Trophoblast cell (in vitro differentiated cells and primary cell): ENCODE measurements at regions not wholly inside any gene's neighbourhood (a gene's known extent, or its start where the extent isn't known, plus 50 kb on each side); places are given as distances from the start of the nearest gene placed in this dataset.

ENCODE experiments used
- DNase-seq, 2 donors: peaks; one replicate each; pipeline ENCODE4 v3.0.0-alpha.2; 2016
- H2AFZ ChIP-seq: 2 replicates; pipeline ENCODE4 v1.6.1; 2013; ENCODE audit warnings: low read length, moderate library complexity, mild to moderate bottlenecking; ENCODE audit not compliant: insufficient read depth, poor library complexity
- H2AK5ac ChIP-seq: 2 replicates; pipeline ENCODE4 v1.6.1; 2013; ENCODE audit warnings: mild to moderate bottlenecking, low read length
- H2BK120ac ChIP-seq: 2 replicates; pipeline ENCODE4 v1.6.1; 2013; ENCODE audit warnings: low read length, mild to moderate bottlenecking, moderate library complexity; ENCODE audit not compliant: insufficient read depth, poor library complexity
- H2BK12ac ChIP-seq: 2 replicates; pipeline ENCODE4 v1.6.1; 2013; ENCODE audit warnings: mild to moderate bottlenecking, low read length, moderate library complexity
- H2BK5ac ChIP-seq: 2 replicates; pipeline ENCODE4 v1.6.1; 2013; ENCODE audit warnings: low read length, low read depth, moderate library complexity, mild to moderate bottlenecking; ENCODE audit not compliant: poor library complexity
- H3K14ac ChIP-seq: 2 replicates; pipeline ENCODE4 v1.6.1; 2013; ENCODE audit warnings: mild to moderate bottlenecking, low read length
- H3K18ac ChIP-seq: 2 replicates; pipeline ENCODE4 v1.6.1; 2013; ENCODE audit warnings: mild to moderate bottlenecking, low read length
- H3K23ac ChIP-seq: 2 replicates; pipeline ENCODE4 v1.6.1; 2013; ENCODE audit warnings: low read length
- H3K27ac ChIP-seq: 2 replicates; pipeline ENCODE4 v1.5.1; 2013; ENCODE audit warnings: low read depth, mild to moderate bottlenecking, inconsistent platforms, low read length, moderate library complexity
- H3K27me3 ChIP-seq: 2 replicates; pipeline ENCODE4 v1.6.1; 2013; ENCODE audit warnings: inconsistent platforms, mild to moderate bottlenecking, low read length, moderate library complexity; ENCODE audit not compliant: insufficient read depth
- H3K36me3 ChIP-seq, 2 experiments: 1 replicate in 1 of 2; 2 replicates in 1 of 2; pipeline ENCODE4 v1.6.1; 2013; ENCODE audit warnings: low read length in 2 of 2, mild to moderate bottlenecking in 2 of 2, moderate library complexity in 1 of 2; ENCODE audit not compliant: insufficient read depth in 2 of 2, control insufficient read depth in 1 of 2
- H3K4ac ChIP-seq: 2 replicates; pipeline ENCODE4 v1.6.1; 2013; ENCODE audit warnings: low read depth, mild to moderate bottlenecking, low read length, moderate library complexity
- H3K4me1 ChIP-seq, 2 experiments: 1 replicate in 1 of 2; 2 replicates in 1 of 2; pipeline ENCODE4 v1.6.1; 2013; ENCODE audit warnings: low read length in 2 of 2, mild to moderate bottlenecking in 2 of 2, moderate library complexity in 1 of 2; ENCODE audit not compliant: insufficient read depth in 2 of 2, control insufficient read depth in 1 of 2
- H3K4me2 ChIP-seq: 2 replicates; pipeline ENCODE4 v1.6.1; 2013; ENCODE audit warnings: inconsistent platforms, mild to moderate bottlenecking, low read length, moderate library complexity
- H3K4me3 ChIP-seq: 2 replicates; pipeline ENCODE4 v1.5.1; 2013; ENCODE audit warnings: mild to moderate bottlenecking, low read depth, low read length, inconsistent platforms
- H3K79me1 ChIP-seq: one replicate; pipeline ENCODE4 v1.6.1; 2013; ENCODE audit warnings: low read length
- H3K79me2 ChIP-seq: 2 replicates; pipeline ENCODE4 v1.6.1; 2013; ENCODE audit warnings: low read length, mild to moderate bottlenecking; ENCODE audit not compliant: control insufficient read depth, insufficient read depth, poor library complexity
- H3K9ac ChIP-seq: 2 replicates; pipeline ENCODE4 v1.6.1; 2013; ENCODE audit warnings: mild to moderate bottlenecking, low read length
- H3K9me3 ChIP-seq: 2 replicates; pipeline ENCODE4 v1.6.1; 2013; ENCODE audit warnings: low read depth, mild to moderate bottlenecking, control low read depth, inconsistent platforms, low read length; ENCODE audit not compliant: insufficient read depth
- H4K12ac ChIP-seq: 2 replicates; pipeline ENCODE4 v1.6.1; 2013; ENCODE audit warnings: low read depth, mild to moderate bottlenecking, low read length, moderate library complexity
- H4K8ac ChIP-seq: 2 replicates; pipeline ENCODE4 v1.6.1; 2013; ENCODE audit warnings: low read depth, mild to moderate bottlenecking, low read length, moderate library complexity
- H4K91ac ChIP-seq: one replicate; pipeline ENCODE4 v1.6.1; 2013; ENCODE audit warnings: low read depth, mild to moderate bottlenecking, low read length, moderate library complexity
- WGBS: extraction: QIAGEN DNeasy Blood & Tissue Kit; methylation state at CpG from one replicate; pipeline ENCODE4 v1.1.7; 2013; ENCODE audit warnings: missing lambda C conversion rate; ENCODE audit not compliant: insufficient read length, insufficient coverage; ENCODE audit errors: extremely low coverage; 5-methylcytosine and 5-hydroxymethylcytosine counted together

DNA sequence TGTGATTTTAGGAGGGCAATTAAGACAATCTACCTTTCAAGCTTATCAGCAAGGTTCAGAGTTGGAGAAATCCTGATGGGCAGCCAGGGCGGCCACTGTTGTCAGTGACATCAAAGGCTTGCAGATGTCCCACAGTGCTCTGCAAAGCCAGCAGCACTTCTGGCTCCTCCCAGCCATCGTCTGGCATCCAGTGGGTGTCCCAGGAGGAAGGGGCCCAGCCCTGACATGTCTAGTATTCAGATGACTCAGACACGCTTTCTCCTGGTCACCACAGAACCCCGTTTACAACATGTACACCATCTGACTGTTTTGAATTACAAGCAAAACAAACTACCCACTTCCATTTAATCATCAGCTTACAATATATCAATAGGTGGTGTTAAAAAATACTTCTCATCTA is 61.4 kb downstream of the CYRIA start:
- DNase-seq = no peak
- H4K91ac ChIP-seq = no peak overlapping the region
- H2BK5ac ChIP-seq = no peak overlapping the region
- no peak overlapping the region for H4K8ac ChIP-seq
- H3K4me3 ChIP-seq = no peak overlapping the region
- no peak overlapping the region for H2BK120ac ChIP-seq
- no peak overlapping the region for H3K9ac ChIP-seq
- no peak overlapping the region for H3K23ac ChIP-seq
- no peaks in the 10 kb centered on the region for H3K79me2 ChIP-seq
- no peak overlapping the region for H2AK5ac ChIP-seq
- no peak overlapping the region for H3K18ac ChIP-seq
- H3K79me1 ChIP-seq = no peaks in the 10 kb centered on the region
- H3K4ac ChIP-seq = no peak overlapping the region
- no peaks in the 10 kb centered on the region for H3K27me3 ChIP-seq
- no peaks in the 10 kb centered on the region for H3K4me1 ChIP-seq
- H2AFZ ChIP-seq = no peak overlapping the region
- no peak overlapping the region for H2BK12ac ChIP-seq
- no peak overlapping the region for H3K27ac ChIP-seq
- no CpG with 5 or more reads among the region's 4 CpGs for WGBS
- H3K9me3 ChIP-seq = no peaks in the 10 kb centered on the region
- peaks cover 0 to 3% of the 10 kb centered on the region in 2 experiments for H3K36me3 ChIP-seq
- no peak overlapping the region for H3K4me2 ChIP-seq
- H3K14ac ChIP-seq = no peak overlapping the region
- H4K12ac ChIP-seq = no peak overlapping the region

DNA sequence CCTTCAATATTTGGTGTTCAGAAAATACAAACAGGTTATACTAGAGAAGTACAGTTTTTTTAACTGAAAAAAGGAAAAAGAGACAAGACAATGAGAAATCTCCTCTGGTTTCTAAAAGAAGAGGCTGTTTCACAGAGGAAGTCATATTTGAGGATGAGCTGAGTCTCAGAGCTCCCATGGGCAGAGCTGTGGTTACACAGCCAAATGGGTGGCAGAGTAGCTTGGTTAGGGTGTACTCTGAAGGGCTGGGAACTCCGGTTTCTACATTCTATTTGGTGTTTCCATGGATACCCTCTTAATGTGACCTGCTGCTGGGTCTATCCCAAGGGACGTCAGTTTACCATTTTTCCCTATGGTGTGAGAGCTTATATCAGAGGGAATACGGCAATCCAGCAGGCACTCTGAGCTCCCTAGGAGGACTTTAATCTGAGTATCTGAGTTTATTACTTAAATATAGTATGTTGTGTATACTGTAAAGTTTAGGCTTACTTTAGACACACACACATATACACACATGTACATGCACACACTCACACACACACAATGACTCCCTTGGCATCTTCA is 74.2 kb downstream of the CYRIA start:
- no CpG with 5 or more reads among the region's 3 CpGs for WGBS

DNA sequence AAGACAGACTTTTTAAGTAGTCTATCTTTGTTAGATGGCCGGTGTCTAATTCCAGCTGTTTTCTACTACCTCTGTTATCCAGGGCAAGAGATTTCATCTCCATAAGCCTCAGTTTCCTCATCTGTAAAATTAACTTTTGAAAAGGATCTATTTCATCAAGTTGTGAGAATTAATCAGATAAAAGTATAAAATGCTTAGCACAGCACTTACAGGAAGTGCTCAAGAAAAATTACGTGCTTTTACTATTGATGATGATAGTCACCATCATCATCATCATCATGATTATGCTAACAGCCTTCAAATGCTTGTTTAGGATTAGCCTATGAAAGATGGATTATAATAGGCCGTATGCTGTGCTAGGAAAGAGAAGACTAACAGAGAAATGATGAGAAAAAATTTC is 76.2 kb downstream of the CYRIA start:
- H2AK5ac ChIP-seq = no peak overlapping the region
- no peaks in the 10 kb centered on the region for H3K79me2 ChIP-seq
- no peak overlapping the region for H2BK12ac ChIP-seq
- H3K14ac ChIP-seq = no peak overlapping the region
- no peak overlapping the region for H4K91ac ChIP-seq
- H3K4ac ChIP-seq = no peak overlapping the region
- no peak overlapping the region for H3K4me3 ChIP-seq
- no peak overlapping the region for H3K27ac ChIP-seq
- no peaks in the 10 kb centered on the region for H3K27me3 ChIP-seq
- no peak overlapping the region for H3K4me2 ChIP-seq
- H2BK120ac ChIP-seq = no peak overlapping the region
- no peak overlapping the region for H2AFZ ChIP-seq
- H3K23ac ChIP-seq = no peak overlapping the region
- H4K8ac ChIP-seq = no peak overlapping the region
- no peaks in the 10 kb centered on the region for H3K4me1 ChIP-seq
- no peak overlapping the region for H2BK5ac ChIP-seq
- H3K79me1 ChIP-seq = no peaks in the 10 kb centered on the region
- H4K12ac ChIP-seq = no peak overlapping the region
- H3K9ac ChIP-seq = no peak overlapping the region
- no peak overlapping the region for H3K18ac ChIP-seq
- no peaks in the 10 kb centered on the region for H3K9me3 ChIP-seq
- no CpG with 5 or more reads among the region's 3 CpGs for WGBS
- no peaks in the 10 kb centered on the region for H3K36me3 ChIP-seq
- DNase-seq = no peak

More for the DNA sequence above, 74.2 kb downstream of the CYRIA start:
- Histone ChIP-seq H2BK5ac (no peak overlapping the region), H3K4me1 (no peaks in the 10 kb centered on the region), H4K91ac (no peak overlapping the region), H4K12ac (no peak overlapping the region), H3K27me3 (no peaks in the 10 kb centered on the region), H3K18ac (no peak overlapping the region), H3K36me3 (no peaks in the 10 kb centered on the region), H3K23ac (no peak overlapping the region), H2AFZ (no peak overlapping the region), H2BK120ac (no peak overlapping the region), H2BK12ac (no peak overlapping the region), H3K27ac (no peak overlapping the region), H4K8ac (no peak overlapping the region), H3K79me1 (no peaks in the 10 kb centered on the region), H3K9me3 (no peaks in the 10 kb centered on the region), H3K4me2 (no peak overlapping the region), H3K9ac (no peak overlapping the region), H3K4ac (no peak overlapping the region), H3K79me2 (no peaks in the 10 kb centered on the region), H3K4me3 (no peak overlapping the region), H2AK5ac (no peak overlapping the region), H3K14ac (no peak overlapping the region)
- DNase-seq = no peak

DNA sequence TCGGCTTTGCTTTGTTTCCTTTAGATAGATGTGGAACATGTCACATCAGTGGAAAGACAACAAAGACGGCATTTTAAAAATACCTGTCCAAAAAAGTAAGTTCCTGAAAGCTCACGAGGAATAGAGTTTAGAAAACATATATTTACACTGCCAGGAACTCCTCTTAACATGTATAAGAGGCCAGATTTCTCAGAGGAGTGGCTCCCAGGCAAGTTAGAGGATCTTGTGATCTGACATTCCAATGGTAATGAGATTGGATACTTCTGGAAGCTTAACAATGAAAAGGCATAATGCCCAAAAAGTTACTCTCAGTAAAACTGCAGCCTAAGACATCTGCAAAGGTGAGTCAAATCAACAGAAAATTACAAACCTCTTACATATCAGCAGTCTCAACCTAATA is 77.1 kb downstream of the CYRIA start:
- DNase-seq = no peak
- no CpG with 5 or more reads among the region's 3 CpGs for WGBS

More for the DNA sequence above, 77.1 kb downstream of the CYRIA start:
- Histone ChIP-seq H3K4me1 (no peaks in the 10 kb centered on the region), H3K79me1 (no peaks in the 10 kb centered on the region), H4K12ac (no peak overlapping the region), H3K79me2 (no peaks in the 10 kb centered on the region), H3K23ac (no peak overlapping the region), H2BK120ac (no peak overlapping the region), H3K4ac (no peak overlapping the region), H3K27ac (no peak overlapping the region), H3K36me3 (no peaks in the 10 kb centered on the region), H3K4me3 (no peak overlapping the region), H2AK5ac (no peak overlapping the region), H2AFZ (no peak overlapping the region), H2BK5ac (no peak overlapping the region), H4K8ac (no peak overlapping the region), H3K18ac (no peak overlapping the region), H3K9ac (no peak overlapping the region), H3K14ac (no peak overlapping the region), H4K91ac (no peak overlapping the region), H2BK12ac (no peak overlapping the region), H3K27me3 (no peaks in the 10 kb centered on the region), H3K9me3 (no peaks in the 10 kb centered on the region), H3K4me2 (no peak overlapping the region)
